ENCODE measurements at regions not wholly inside any gene's neighbourhood (a gene's known extent, or its start where the extent isn't known, plus 50 kb on each side); places are given as distances from the start of the nearest gene placed in this dataset.

DNA sequence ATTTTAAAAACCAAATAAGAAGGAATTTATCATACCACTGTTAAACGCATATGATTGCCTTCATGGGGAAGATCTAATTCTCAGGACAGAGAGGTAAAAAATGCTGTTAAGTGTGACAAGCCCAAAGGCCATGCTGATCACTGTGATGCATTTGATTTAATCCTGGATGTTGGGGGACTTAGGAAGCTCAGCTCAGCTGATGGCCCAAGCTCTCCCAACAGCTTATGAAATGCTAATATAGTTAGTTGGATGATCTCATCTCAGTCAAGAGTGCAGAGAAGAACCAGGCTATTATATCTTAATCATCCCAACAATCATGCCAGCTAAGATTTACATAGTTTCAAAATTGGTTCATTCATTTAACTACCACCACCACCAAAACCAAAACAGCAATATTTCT, 340.0 kb downstream of the IL20RB start:
- POLR2A ChIA-PET: no interaction called here
- no peaks in the 10 kb centered on the region for H3K9me3 Mint-ChIP-seq (ENCODE audit: unreplicated experiment)
- no peak overlapping the region for H3K4me3 Mint-ChIP-seq (ENCODE audit: unreplicated experiment)
- no peak overlapping the region for H3K27ac Mint-ChIP-seq (ENCODE audit: unreplicated experiment)
- H3K27me3 Mint-ChIP-seq (ENCODE audit: insufficient read depth, unreplicated experiment): peaks cover 10% of the 10 kb centered on the region
- Histone ChIP-seq H3K36me3 (ENCODE audit: control insufficient read depth, insufficient read depth, low read length) (no peaks in the 10 kb centered on the region), H3K4me1 (no peaks in the 10 kb centered on the region), H3K4me3 (ENCODE audit: low read depth, low read length) (no peak overlapping the region), H3K27me3 (replicated peaks; ENCODE audit: control insufficient read depth, insufficient read depth, low read length) (no peaks in the 10 kb centered on the region), H3K9me3 (no peaks in the 10 kb centered on the region)
- H3K36me3 Mint-ChIP-seq (ENCODE audit: insufficient read depth, unreplicated experiment): no peaks in the 10 kb centered on the region
- DNase-seq: no peak
- CTCF ChIA-PET: no interaction called here
- TF ChIP-seq, protein P1, sequence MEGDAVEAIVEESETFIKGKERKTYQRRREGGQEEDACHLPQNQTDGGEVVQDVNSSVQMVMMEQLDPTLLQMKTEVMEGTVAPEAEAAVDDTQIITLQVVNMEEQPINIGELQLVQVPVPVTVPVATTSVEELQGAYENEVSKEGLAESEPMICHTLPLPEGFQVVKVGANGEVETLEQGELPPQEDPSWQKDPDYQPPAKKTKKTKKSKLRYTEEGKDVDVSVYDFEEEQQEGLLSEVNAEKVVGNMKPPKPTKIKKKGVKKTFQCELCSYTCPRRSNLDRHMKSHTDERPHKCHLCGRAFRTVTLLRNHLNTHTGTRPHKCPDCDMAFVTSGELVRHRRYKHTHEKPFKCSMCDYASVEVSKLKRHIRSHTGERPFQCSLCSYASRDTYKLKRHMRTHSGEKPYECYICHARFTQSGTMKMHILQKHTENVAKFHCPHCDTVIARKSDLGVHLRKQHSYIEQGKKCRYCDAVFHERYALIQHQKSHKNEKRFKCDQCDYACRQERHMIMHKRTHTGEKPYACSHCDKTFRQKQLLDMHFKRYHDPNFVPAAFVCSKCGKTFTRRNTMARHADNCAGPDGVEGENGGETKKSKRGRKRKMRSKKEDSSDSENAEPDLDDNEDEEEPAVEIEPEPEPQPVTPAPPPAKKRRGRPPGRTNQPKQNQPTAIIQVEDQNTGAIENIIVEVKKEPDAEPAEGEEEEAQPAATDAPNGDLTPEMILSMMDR (IDR thresholded peaks at IDR 0.05; ENCODE audit: insufficient read depth in 1 of 2, low read depth in 1 of 2, low read length in 1 of 2, severe bottlenecking in 1 of 2, unreplicated experiment in 1 of 2): no peak
- intact Hi-C loops (cut with micrococcal nuclease; ENCODE audit: unreplicated experiment): no loop called here
- H3K4me1 Mint-ChIP-seq (ENCODE audit: low read depth, unreplicated experiment): no peaks in the 10 kb centered on the region
- no TSS peak for BruUV-seq (replicated peaks)

DNA sequence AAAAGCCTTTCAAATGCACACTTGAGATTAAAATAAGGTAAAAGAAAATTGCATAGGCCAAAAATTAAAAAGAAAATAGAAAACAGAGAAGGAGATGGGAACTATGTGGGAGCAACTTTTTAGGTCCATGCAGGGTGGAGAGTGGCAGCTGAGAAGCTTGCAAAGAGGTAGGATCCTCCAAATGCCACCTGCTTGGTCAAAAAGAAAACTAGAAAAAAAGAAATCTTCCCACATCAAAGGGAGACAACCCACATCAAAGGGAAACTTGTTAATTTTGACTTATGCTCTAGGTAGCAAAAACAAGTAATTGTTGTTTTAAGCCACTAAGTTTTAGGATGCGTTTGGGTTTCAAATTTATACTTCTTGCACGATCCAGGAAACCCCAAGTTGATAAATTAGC, 342.9 kb downstream of the IL20RB start:
- H3K27me3 Mint-ChIP-seq (ENCODE audit: insufficient read depth, unreplicated experiment): peaks cover 7% of the 10 kb centered on the region
- intact Hi-C loops (cut with micrococcal nuclease; ENCODE audit: unreplicated experiment): no loop called here

DNA sequence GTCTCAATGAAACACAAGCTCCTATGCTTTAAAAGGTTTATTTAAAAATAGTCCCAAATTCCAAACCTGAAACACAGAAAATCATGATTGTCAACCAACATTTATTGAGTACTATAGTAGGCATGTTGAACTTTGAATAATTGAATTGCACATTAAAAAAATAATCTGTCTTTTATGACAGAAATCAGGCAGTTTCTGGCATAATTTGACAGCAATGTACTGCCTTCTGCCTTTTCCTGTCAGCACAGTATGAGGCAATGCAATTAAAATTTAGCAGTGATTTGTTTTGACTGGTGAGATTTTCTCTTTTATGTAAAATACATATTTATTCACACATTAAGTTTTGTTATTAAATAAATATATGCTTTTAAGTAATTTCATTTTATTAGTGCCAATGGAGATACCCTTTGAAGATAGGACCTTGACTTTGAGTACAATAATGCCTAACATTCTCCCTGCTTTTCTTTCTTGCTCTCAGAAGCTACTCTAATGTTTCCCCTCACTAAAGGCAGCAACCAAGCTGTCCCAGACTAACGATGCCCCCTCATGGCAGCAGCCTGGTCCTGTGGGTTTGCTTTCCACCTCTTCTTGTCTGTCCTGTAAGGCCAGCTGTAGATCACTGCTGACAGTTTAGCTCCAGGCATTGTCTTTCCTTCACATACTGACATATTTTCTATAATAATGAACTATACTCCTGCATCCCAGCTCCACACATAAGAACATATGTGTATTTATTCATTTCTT, 346.7 kb downstream of the IL20RB start:
- ChIA-PET POLR2A (no interaction called here), CTCF (interaction anchor here (1.1 kb wide), 1 partner anchor 199 kb away, joined by 3 read pairs; no protein-coding TSS in a partner anchor)
- Histone ChIP-seq H3K36me3 (ENCODE audit: control insufficient read depth, insufficient read depth, low read length) (no peaks in the 10 kb centered on the region), H3K4me1 (no peaks in the 10 kb centered on the region), H3K27me3 (replicated peaks; ENCODE audit: control insufficient read depth, insufficient read depth, low read length) (no peaks in the 10 kb centered on the region), H3K4me3 (ENCODE audit: low read depth, low read length) (no peak overlapping the region), H3K9me3 (no peaks in the 10 kb centered on the region)
- no TSS peak for BruUV-seq (replicated peaks)
- no peak overlapping the region for H3K4me3 Mint-ChIP-seq (ENCODE audit: unreplicated experiment)
- H3K36me3 Mint-ChIP-seq (ENCODE audit: insufficient read depth, unreplicated experiment): no peaks in the 10 kb centered on the region
- TF ChIP-seq, protein P1 (IDR thresholded peaks at IDR 0.05; ENCODE audit: insufficient read depth in 1 of 2, low read depth in 1 of 2, low read length in 1 of 2, severe bottlenecking in 1 of 2, unreplicated experiment in 1 of 2): no peak
- peak in 1 of 2 experiments; percentile 8 for DNase-seq
- no peaks in the 10 kb centered on the region for H3K9me3 Mint-ChIP-seq (ENCODE audit: unreplicated experiment)
- no peak overlapping the region for H3K27ac Mint-ChIP-seq (ENCODE audit: unreplicated experiment)
- no peaks in the 10 kb centered on the region for H3K4me1 Mint-ChIP-seq (ENCODE audit: low read depth, unreplicated experiment)
- H3K27me3 Mint-ChIP-seq (ENCODE audit: insufficient read depth, unreplicated experiment): no peaks in the 10 kb centered on the region
- intact Hi-C loops (cut with micrococcal nuclease; ENCODE audit: unreplicated experiment): no loop called here

More for the DNA sequence above, 342.9 kb downstream of the IL20RB start:
- no peaks in the 10 kb centered on the region for H3K9me3 ChIP-seq
- Mint-ChIP-seq H3K4me3 (ENCODE audit: unreplicated experiment) (no peak overlapping the region), H3K36me3 (ENCODE audit: insufficient read depth, unreplicated experiment) (no peaks in the 10 kb centered on the region), H3K27ac (ENCODE audit: unreplicated experiment) (no peak overlapping the region), H3K9me3 (ENCODE audit: unreplicated experiment) (no peaks in the 10 kb centered on the region), H3K4me1 (ENCODE audit: low read depth, unreplicated experiment) (no peaks in the 10 kb centered on the region)
- no TSS peak for BruUV-seq (replicated peaks)
- CTCF ChIA-PET: no interaction called here
- POLR2A ChIA-PET: no interaction called here
- DNase-seq: no peak
- no peaks in the 10 kb centered on the region for H3K4me1 ChIP-seq
- H3K36me3 ChIP-seq (ENCODE audit: control insufficient read depth, insufficient read depth, low read length): no peaks in the 10 kb centered on the region
- no peak overlapping the region for H3K4me3 ChIP-seq (ENCODE audit: low read depth, low read length)
- TF ChIP-seq, protein P1 (IDR thresholded peaks at IDR 0.05; ENCODE audit: insufficient read depth in 1 of 2, low read depth in 1 of 2, low read length in 1 of 2, severe bottlenecking in 1 of 2, unreplicated experiment in 1 of 2): no peak
- no peaks in the 10 kb centered on the region for H3K27me3 ChIP-seq (replicated peaks; ENCODE audit: control insufficient read depth, insufficient read depth, low read length)

Data from Caco-2 (cell line).